ENCODE measurements at regions not wholly inside any gene's neighbourhood (a gene's known extent, or its start where the extent isn't known, plus 50 kb on each side); places are given as distances from the start of the nearest gene placed in this dataset.

DNA sequence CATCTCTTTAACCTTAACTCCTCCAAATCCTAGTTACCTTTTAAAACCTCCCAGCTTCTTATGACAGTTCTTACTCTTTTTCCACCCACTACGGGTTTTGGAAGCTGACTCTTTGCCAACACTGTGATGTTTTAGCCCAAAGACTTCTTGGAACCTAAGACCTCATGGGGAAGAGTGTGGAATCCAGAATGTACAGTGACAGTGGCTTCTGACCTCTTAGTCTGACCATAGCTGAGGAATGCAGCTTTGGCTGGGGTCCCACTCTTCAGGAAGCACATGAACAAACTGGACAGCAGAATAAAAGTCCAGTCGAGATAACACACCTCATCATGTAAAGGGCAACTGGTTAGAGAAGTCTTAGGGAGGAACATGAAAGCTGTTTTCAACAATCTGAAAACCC is 161.1 kb upstream of the PKDCC start:
- TF ChIP-seq POLR2A (IDR thresholded peaks at IDR 0.05), result no peak
- TF ChIP-seq, protein P1, sequence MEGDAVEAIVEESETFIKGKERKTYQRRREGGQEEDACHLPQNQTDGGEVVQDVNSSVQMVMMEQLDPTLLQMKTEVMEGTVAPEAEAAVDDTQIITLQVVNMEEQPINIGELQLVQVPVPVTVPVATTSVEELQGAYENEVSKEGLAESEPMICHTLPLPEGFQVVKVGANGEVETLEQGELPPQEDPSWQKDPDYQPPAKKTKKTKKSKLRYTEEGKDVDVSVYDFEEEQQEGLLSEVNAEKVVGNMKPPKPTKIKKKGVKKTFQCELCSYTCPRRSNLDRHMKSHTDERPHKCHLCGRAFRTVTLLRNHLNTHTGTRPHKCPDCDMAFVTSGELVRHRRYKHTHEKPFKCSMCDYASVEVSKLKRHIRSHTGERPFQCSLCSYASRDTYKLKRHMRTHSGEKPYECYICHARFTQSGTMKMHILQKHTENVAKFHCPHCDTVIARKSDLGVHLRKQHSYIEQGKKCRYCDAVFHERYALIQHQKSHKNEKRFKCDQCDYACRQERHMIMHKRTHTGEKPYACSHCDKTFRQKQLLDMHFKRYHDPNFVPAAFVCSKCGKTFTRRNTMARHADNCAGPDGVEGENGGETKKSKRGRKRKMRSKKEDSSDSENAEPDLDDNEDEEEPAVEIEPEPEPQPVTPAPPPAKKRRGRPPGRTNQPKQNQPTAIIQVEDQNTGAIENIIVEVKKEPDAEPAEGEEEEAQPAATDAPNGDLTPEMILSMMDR (IDR thresholded peaks at IDR 0.05 in 8 of 11, conservative IDR thresholded peaks at IDR 0.05 in 3 of 11), result no peak
